Stimulated activated CD4-positive, alpha-beta T cell treated with anti-CD3 and anti-CD28 coated beads, TNF-alpha, amount 100 ng/mL, for 1 hour (primary cell): ENCODE measurements at regions not wholly inside any gene's neighbourhood (a gene's known extent, or its start where the extent isn't known, plus 50 kb on each side); places are given as distances from the start of the nearest gene placed in this dataset.
"Not testable (repeated sequence)": the region's sequence is repeated elsewhere in the genome, so short reads cannot be mapped to it uniquely, and the experiment has no call there.

ENCODE experiments used
- DNase-seq, 3 donors: peaks; one replicate each; pipeline ENCODE4 v3.0.0-alpha.2; 2020; ENCODE audit warnings: low read depth in 3 of 3, low spot score in 1 of 3

- DNase-seq, result no peak
These were observed 113.5 kb upstream of the VRK1 start for GRCh38 chr14:96683562-96684289.

- no peak for DNase-seq
These were observed 111.1 kb upstream of the VRK1 start for GRCh38 chr14:96686126-96686525.

- DNase-seq, result no peak
These were observed 108.6 kb upstream of the VRK1 start for GRCh38 chr14:96688629-96689028.

GRCh38 chr14:96690713-96691383 is 106.3 kb upstream of the VRK1 start:
- DNase-seq, result no peak

GRCh38 chr14:96693252-96693820 is 103.8 kb upstream of the VRK1 start:
- no peak for DNase-seq

GRCh38 chr14:96693987-96694386 is 103.2 kb upstream of the VRK1 start:
- DNase-seq, result no peak

- DNase-seq, result no peak
These were observed 98.1 kb upstream of the VRK1 start for GRCh38 chr14:96698960-96699539.

GRCh38 chr14:96699666-96700065 is 97.5 kb upstream of the VRK1 start:
- DNase-seq, result no peak

- DNase-seq, result no peak
These were observed 94.4 kb upstream of the VRK1 start for GRCh38 chr14:96702831-96703230.

GRCh38 chr14:96705422-96706092 is 91.6 kb upstream of the VRK1 start:
- DNase-seq, result no peak

GRCh38 chr14:96706893-96707292 is 90.3 kb upstream of the VRK1 start:
- no peak for DNase-seq

- no peak for DNase-seq
These were observed 87.0 kb upstream of the VRK1 start for GRCh38 chr14:96710060-96710666.

GRCh38 chr14:96711559-96712267 is 85.5 kb upstream of the VRK1 start:
- DNase-seq, result no peak

- no peak for DNase-seq
These were observed 83.8 kb upstream of the VRK1 start for GRCh38 chr14:96713426-96713825.

- DNase-seq, result not testable (repeated sequence)
These were observed 82.6 kb upstream of the VRK1 start for GRCh38 chr14:96714537-96714936.

GRCh38 chr14:96717116-96717515 is 80.1 kb upstream of the VRK1 start:
- no peak for DNase-seq

- DNase-seq, result no peak
These were observed 78.8 kb upstream of the VRK1 start for GRCh38 chr14:96718407-96718806.

GRCh38 chr14:96720702-96721101 is 76.5 kb upstream of the VRK1 start:
- not testable (repeated sequence) for DNase-seq

- no peak for DNase-seq
These were observed 74.4 kb upstream of the VRK1 start for GRCh38 chr14:96722736-96723135.

- DNase-seq, result no peak
These were observed 73.2 kb upstream of the VRK1 start for GRCh38 chr14:96723946-96724345.

- DNase-seq, result no peak
These were observed 72.0 kb upstream of the VRK1 start for GRCh38 chr14:96725232-96725631.
